HG03354 (cell line): ENCODE measurements at regions not wholly inside any gene's neighbourhood (a gene's known extent, or its start where the extent isn't known, plus 50 kb on each side); places are given as distances from the start of the nearest gene placed in this dataset.
"Not testable (repeated sequence)": the region's sequence is repeated elsewhere in the genome, so short reads cannot be mapped to it uniquely, and the experiment has no call there.

Experiments used
- ATAC-seq: cut with Tn5 transposase; IDR thresholded peaks from one replicate; pipeline ENCODE4 v1.9.1; 2021; ENCODE audit warnings: mild to moderate bottlenecking; ENCODE audit not compliant: unreplicated experiment, poor library complexity, severe bottlenecking

DNA sequence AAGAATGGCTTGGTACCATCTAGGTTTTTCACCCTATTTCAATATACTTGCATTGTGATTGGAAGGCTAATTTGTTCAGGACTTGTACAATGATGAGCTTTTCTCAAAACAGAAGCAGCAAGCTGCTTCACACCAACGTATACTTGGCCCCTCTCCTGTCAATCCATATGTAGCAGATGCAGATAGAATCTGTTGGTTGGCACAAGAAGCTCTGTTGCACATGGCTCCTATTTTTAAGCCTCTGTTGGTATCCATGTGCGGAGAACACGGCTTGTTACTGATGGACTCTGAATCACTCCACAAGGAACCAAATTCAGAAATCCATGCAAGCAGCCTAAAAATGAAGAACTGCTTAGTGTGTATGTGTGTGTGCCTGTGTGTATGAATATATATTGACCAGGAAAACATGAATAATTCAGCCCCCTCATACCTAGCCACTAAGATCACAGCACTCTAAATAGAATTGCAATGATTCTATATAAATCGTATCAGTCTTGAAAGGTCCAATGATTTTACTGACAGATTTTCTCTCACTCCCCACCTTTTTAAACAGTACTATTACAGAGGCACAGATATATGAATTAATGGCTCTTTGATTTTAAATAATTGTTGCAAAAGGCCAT, 258.4 kb upstream of the DPYD start:
- no peak for ATAC-seq

DNA sequence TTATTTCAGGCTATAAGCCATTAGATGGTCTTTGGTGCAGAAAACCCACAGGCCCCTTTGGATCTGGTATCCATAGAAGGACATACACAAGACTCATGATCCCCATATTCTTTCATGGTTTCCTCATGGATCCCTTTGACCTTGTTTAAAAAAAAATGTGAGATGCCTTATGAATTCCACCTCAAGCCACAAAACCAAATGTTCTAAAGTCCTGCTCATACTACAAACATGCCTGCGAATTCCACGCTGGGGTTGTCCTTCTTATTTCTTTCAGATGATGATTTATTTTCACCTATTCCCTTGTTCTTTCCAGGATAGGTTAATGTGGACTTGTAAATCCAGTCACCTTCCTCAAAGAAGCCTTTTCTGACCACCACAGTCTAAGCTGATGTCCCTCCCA, 256.9 kb upstream of the DPYD start:
- ATAC-seq, result no peak

DNA sequence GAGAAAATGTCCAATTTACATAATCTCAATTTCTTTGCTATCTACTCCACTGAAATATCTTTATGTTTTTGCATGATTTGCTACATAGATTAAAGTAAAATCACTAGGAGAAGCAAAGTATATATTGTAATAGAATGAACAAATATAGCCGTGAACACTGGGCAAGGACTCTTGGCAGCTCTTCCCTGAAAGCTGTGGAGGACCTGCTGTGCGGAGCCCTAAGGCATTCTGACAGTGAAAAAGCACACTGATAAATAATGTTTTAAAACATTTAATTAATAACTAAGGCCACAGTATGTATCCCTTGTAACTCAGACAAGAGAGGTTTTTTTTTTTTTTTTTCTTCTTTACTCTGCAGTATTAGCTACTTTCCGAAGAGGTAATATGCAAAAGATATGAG, 256.1 kb upstream of the DPYD start:
- ATAC-seq, result no peak

DNA sequence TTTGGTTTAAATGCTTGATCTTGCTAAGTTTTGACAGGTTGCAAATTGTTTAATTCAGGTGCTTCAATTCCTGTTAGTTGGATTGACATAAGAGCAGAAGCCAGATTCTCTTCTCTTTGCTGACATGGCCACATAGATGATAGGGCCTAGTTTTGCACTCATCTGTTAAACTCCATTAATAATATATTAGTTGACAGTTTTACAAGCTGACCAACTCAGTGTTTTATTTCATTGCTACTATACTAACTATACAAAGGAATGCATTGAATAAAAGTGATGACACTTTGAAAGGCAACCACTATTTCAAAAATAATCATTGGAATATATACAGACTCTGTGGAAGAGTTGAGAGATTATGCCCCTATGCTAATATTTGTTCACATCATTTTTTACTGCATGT, 255.6 kb upstream of the DPYD start:
- no peak for ATAC-seq

DNA sequence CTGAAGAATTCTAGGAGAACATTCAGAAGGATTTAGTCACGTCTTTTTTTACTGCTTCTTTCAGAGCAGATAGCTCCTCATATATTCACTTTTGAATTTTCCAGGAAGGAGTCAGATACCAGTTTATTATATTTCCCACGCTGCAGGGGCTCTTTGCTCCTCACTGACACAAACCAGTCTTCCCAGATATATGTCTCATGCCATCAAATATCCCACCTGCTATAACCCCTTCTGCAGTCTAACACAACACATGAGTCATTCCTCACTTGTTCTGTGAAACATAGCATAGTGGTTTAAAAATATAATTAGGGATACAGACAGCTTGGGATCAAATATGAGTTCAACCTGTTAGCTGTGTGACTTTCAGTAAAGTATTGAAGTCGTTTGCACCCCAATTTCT, 251.7 kb upstream of the DPYD start:
- ATAC-seq, result no peak

DNA sequence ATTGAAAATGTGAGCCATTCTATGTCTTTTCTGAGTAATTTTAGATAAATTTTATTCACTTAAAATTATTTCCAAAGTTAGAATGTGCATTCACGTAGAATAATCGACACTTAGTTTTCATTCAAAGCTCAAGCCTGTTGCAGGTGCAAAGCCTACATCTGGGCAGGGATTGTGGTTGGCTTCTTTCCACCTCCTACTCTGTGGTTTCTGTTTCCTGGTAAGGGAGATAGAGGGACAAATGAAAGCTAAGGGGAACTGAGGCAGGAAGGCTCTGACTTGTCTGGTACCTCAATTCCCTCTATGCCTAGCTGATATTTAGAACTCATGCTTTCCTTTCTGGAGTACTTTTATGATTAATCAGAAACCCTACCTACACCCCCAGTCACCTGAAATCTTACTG, 251.2 kb upstream of the DPYD start:
- no peak for ATAC-seq

DNA sequence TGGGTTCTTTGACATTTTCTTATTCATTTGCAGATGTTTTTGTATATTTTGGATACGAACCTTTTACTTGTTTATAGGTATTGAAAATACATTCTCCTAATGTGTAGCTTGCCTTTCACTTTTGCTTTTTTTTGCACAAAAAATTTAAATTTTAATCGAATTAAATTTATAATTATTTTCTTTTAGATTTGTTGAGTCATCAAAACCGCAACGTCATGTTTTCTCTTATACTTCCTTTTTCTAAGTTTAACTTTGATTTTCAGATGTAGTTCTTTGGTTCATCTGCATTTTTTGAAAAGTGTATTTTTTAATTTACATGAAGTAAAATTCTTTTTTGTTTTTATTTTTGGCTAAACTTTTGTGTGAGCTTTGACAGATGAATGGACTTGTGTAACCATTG, 243.7 kb upstream of the DPYD start:
- ATAC-seq, result no peak

DNA sequence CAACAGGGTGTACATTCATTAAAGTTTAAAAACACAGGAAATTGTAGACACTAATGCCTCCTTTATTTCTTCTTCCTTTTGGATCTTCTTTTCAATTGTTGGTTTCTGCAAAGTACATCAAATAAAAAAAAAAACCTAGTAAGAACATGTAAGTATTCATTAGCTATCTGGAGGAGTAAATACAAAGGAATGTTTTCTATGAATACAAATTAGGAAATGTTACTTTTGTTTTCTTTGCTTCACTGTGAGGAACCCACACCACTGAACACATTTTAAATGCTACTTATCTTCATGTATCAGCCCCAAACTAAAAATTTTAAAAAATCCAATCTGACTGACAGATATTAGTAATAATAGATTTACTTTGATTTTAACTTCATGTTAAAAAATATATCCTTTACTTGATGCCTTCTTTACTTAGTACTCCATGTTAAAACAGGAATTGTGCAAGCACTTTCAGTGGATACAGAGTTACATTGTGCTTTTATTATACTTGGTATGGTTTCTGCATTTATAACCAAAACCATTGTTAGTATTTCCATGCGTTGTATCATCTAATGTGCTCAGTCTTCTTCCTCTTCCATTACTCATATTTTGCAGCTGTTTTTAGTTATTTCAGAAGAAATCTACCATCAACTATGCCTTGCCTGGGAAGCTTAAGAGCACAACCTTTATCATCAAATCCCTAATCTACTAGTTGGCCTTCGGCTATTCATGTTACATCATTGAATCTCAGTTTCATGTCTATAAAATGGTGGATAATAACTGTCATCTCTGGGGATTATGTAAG, 236.9 kb upstream of the DPYD start:
- ATAC-seq, result no peak

DNA sequence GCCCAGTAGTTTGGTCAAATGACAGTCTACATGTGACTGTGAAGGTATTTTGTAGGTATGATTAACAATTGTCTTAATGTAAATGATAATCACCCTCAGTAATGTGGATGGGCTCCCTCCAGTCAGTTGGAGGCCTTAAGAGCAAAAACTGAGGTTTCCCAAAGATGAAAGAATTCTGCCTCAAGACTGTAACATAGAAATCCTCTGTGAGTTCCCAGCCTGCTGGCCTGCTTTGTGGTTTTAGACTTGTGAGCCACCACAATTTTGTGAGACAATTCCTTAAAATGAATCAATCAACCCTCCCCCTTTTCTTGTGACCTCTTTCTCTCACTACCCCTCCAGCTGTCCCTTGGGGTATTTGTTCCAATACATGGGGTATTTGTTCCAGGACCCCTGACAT, 226.4 kb upstream of the DPYD start:
- ATAC-seq, result no peak

DNA sequence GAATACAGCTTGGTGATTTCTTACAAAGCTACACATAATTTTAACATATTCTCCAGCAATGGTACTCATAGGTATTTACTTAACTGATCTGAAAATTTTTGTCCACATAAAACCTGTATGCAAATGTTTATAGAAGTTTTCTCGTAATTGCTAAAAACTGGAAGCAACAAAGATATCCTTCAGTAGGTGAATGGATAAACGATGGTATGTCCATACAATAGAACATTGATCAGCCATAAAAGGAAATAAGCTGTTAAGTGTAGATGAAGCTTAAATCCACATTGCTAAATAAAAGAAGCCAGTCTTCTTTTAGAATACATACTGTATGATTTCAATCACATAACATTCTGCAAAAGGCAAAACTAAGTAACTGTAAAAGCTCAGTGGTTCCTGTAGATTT, 224.8 kb upstream of the DPYD start:
- no peak for ATAC-seq

DNA sequence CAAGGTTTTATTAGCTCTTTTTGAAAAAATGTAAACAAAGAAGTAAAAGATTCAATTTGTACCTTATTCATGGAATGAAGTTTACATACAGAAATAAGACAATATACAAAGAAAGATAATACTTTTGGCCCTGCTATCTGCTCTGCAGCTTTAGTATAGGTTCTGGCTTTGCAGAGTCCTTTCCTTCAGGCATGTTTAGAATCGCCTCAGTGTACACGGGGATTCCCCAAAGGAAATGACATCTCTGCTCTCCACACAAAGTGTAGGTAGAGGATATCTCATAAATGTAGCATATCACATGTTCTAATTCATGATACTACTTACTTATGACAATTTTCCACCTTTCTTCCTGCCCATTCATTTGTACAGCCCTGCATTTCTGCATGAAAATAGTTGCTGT, 222.6 kb upstream of the DPYD start:
- ATAC-seq, result no peak

DNA sequence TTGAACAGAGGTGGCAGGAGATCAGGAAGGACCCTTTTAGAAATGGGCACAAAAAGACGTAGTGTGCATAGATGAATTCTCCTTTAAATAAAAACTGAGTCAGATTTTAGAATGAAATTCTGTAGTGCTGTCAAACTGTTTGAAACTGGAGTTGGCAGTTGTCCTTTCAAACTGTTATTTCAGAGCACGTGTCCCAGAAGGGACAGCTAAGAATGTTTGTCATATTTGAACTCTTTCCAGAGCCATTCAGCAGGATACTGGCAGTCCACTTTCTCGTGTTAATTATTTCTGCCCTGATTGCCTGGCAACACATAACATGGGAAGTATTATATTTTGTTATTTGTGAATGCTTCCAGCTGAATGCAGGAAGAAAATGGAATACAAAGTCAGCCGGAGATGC, 212.3 kb upstream of the DPYD start:
- ATAC-seq, result no peak

DNA sequence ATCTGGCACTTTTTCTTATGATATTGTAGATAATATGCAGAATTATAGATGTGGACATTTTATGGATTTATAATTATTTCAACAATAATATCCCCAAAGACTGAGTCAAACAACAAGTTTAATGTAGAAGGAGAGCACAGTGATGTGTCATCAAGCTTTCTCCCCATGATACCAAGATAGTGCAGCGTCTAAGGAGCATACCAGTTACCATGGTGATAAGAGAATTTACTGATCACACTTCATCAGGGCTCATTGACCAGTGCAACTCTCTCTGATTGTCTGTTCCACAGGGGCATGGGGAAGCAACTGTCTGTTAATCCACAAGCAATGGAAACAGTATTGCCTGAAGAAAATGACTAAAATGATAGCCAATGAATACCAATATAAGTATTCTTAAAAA, 209.6 kb upstream of the DPYD start:
- ATAC-seq, result no peak

DNA sequence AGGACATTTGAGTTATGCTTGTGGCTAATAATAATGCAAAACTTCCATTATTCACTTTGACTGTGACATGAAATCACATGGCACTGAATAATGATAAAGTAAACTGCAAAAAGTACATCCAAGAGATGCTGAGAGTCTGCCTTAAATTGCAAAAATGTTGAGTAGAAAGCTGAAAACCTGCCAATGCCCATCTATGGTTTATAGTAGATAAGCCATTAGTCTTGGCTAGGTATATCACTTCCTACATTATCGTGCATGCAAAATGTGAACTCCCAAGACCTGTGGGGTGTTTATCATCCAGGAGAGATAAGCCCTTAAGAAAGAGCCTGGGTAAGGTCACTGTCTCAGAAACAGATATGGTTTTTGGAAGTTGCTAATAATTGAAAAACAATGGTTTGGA, 208.7 kb upstream of the DPYD start:
- no peak for ATAC-seq

DNA sequence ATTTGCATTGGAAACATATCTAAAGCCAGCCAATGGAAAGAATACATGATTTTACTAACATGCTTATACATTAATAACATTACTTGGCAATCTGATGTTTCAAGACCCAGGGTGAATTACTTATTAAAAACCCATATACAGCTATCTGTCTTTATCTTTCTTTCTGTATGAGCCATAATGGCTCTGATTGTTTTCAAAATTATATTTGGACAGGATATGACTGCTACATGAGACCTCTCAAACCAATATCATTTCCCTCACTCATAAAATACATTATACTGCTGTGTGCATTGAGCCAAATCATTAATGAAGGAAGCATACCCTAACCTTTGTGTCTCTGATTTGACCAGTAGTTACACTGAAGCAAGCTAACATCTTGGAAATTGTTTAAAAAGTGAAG, 205.9 kb upstream of the DPYD start:
- no peak for ATAC-seq

DNA sequence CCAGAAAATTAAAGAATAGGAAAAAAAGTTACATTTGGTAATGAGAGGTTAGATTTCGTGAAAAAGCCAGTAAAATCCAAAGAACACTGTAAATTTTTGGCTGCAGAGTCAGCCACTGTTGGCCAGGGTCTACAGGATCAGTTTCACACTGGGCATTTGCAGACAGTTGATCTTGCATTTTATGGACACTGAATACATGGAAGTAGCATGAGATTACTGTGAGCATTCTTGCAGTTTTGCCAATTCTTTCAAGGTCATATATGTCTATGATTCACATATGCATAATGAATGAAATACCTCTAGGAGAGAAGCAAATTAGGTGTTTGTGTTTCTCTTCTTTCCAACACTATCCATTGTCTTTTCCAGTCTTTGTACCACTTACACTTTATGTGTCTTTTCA, 200.8 kb upstream of the DPYD start:
- ATAC-seq, result no peak

DNA sequence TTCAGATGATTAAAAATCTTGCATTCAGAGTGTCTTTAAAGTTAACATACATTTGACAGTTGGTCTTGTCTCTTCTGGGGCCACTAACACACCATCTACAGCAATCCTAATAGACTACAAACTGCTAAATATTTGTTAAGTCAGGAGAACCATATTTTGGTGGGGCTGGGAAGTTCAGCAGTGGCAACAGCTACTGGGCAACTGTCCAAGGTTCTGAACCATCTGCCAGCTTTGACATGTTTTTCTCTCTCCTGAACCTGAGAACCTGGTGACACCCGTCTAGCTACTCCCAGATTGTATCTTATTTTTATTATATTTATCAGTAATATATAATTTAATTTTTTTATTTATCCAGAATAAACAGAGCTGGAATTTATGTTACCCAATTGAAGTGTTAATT, 199.0 kb upstream of the DPYD start:
- no peak for ATAC-seq

DNA sequence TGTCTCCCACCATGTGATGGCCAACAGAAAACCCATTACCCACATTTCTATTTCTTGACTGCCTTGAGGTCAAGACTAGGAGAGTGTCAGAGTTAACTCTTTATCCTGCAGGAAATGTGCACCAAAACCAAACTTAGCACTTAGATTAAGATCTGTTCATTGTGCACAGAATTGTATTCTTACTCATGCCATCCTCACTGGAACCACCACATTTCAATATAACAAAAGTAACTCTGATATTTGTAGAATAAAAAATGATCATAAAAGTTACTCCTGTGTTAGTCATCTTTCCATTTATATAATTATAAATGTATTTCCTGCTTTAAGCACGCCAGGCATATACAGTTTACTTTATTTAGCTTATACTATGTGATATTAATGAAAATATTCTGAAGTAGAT, 193.0 kb upstream of the DPYD start:
- no peak for ATAC-seq

DNA sequence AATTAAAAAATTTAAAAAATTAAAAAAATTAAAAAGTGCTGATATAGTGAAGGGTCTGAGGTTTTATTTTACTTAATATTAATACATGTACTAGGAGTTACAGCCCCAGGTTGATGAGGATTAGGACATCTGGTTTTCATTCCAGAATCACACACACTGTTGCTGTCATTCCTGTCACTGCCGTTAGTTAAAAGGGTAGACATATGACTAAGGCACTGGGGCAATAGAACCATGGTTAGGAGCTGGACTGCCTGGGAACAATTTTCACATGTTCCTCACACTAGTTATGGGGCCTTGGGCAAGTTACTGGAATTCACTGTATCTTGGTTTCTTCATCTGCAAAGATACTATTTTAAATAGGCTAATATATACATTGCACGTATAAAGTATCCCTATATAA, 191.8 kb upstream of the DPYD start:
- no peak for ATAC-seq

DNA sequence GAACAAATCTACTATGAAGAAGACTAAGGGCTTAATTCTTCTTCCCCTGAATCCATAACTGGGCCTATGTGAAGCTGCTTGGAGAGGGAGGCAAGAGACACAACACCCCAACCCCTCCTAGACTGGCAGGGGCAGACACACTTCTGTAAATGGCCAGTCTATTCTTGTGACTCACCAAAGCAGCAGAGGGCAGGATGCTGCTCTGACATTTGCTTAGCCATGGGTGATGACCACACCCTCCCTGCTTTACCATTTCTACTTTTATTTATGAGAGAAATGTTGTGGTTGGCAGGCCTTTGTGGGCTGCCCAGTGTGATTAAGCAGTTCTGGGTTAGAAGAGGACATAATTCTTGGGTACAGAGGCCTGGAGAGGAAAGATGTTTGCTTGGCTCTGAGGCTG, 189.8 kb upstream of the DPYD start:
- ATAC-seq, result no peak

DNA sequence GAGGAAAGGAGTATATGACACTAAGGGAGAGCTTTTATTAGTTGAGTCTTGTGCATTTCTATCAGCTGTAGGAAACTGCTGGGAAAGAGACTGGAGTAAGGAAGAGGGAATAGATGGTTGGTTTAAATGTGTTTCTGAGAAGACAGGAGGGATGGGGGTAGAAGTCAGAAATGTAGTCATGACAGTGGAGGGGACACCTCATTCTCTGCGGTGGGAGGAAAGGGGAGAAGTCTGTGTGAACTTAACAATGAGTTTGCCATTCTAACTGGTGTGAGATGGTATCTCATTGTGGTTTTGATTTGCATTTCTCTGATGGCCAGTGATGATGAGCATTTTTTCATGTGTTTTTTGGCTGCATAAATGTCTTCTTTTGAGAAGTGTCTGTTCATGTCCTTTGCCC, 187.5 kb upstream of the DPYD start:
- not testable (repeated sequence) for ATAC-seq

DNA sequence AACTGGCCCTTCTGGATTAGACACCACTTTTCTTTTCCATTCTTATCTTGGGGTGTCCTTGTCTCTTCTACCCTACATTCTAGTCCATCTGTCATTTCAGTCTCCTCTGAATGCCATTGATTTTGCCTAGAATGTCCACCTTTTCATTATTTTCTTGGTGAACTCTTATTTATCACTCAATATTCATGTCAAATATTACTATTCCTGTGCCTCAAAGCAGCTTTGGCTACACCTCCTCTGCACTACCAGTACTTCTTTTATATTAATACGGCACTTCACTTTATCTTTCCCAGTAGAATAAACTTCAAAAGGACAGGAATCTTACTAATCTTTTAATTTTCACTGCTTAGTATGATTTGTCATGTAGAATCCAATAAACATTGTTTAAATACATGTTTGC, 186.4 kb upstream of the DPYD start:
- ATAC-seq, result no peak
